Astrocyte of the cerebellum (primary cell): ENCODE measurements at regions not wholly inside any gene's neighbourhood (a gene's known extent, or its start where the extent isn't known, plus 50 kb on each side); places are given as distances from the start of the nearest gene placed in this dataset.

ENCODE experiments used
- DNase-seq: peaks from one replicate; pipeline ENCODE4 v3.0.0-alpha.2; 2011; ENCODE audit warnings: low read depth
- H3K4me3 ChIP-seq: 2 replicates; pipeline ENCODE4 v1.5.1; 2011; ENCODE audit warnings: mild to moderate bottlenecking, low read depth, low read length, moderate library complexity
- CTCF ChIP-seq: IDR thresholded peaks from 2 replicates; pipeline ENCODE4 v1.5.1; 2012; ENCODE audit warnings: low read length, low read depth, moderate library complexity, mild to moderate bottlenecking; ENCODE audit errors: missing control alignments
- in situ Hi-C: cut with HindIII; loops from 2 replicates; pipeline ENCODE4 v1.10.0; 2017; ENCODE audit warnings: low sequenced_read_pairs

GRCh38 chrX:109830157-109830703, 97.2 kb upstream of the ACSL4 start:
- in situ Hi-C loops: no loop called here
- no peak for DNase-seq
- TF ChIP-seq CTCF: no peak
- H3K4me3 ChIP-seq: no peak overlapping the region

DNA sequence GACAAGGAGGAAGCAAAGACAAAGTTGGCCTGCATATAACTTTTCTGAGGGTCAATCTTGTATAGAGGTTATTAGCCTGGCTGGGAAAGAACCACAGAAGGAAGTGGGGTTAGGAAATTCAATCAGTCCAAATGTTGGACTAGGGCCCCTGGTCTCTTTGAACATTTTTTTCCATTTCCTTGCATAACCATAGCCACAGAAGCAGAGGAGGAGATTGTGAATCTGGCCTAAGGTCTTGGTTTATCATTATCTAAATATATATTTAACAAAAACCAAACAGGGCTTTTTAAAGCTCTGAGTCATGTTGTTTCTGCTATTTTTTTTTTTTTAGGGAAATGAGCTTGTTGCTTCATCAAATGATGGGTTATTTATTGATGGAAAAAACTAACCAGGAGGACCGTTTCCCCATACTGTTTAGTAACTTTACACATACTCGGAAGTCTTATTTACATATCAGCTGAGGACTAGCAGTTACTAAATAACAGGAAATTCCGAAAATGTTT, 97.7 kb upstream of the ACSL4 start:
- no peak for TF ChIP-seq CTCF
- in situ Hi-C loops: no loop called here
- no peak overlapping the region for H3K4me3 ChIP-seq
- peak; percentile 11 for DNase-seq

DNA sequence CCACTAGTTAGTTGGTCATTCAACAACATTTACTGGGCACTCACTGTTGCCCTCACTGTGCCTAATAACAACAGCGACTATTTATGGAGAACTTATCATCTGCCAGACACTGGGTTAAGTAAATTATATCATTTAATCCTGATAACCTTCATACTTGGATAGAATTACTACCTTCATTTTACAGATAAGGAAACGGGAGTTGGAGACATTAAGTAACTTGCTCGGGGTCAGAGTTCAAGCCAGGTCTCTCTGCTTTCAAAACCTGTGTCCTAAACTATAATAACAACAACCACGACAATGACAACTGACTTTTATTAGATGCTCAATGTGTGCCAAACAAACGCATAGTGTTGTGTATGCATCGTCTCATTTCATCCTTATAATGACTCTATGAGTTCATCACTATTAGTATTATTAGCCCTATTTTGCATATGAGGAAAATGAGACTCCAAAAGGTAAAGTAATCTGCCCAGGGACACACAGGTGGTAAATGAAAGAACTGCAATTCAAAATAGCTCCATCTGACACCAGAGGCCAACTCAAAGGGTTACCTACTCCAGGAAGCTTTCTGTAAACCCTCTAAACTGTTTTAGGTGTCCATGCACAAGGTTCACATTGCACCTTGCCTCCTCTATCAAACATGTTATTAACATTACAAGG, 98.4 kb upstream of the ACSL4 start:
- no peak overlapping the region for H3K4me3 ChIP-seq
- no peak for DNase-seq
- no peak for TF ChIP-seq CTCF
- in situ Hi-C loops: no loop called here

GRCh38 chrX:109839694-109840567, 106.9 kb upstream of the ACSL4 start:
- no peak overlapping the region for H3K4me3 ChIP-seq
- peak; percentile 30 for TF ChIP-seq CTCF
- in situ Hi-C loops: no loop called here
- DNase-seq: no peak

- H3K4me3 ChIP-seq: no peak overlapping the region
- peak; percentile 89 for DNase-seq
- no peak for TF ChIP-seq CTCF
- in situ Hi-C loops: no loop called here
Measured at GRCh38 chrX:109840585-109840984, 107.5 kb upstream of the ACSL4 start.

DNA sequence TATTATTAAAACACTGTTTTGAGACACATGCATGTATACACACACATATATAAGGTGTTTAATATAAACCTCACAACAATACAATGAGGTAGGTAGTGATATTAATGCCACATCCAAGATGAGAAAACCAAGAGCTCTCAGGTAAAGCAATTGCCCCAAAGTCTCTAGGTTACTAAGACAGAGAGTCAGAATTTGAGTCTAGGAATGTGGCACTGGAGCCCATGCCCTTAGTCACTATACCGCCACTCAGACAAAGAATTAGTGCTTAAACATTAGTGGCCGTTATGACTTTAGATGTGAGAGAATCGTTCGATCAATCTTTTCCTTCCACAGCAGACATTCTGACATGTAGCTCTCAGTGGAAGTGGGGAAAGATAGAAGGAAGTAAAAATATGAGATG, 108.2 kb upstream of the ACSL4 start:
- in situ Hi-C loops: no loop called here
- H3K4me3 ChIP-seq: no peak overlapping the region
- no peak for DNase-seq
- no peak for TF ChIP-seq CTCF
